CD14-positive monocyte (primary cell): ENCODE measurements at regions not wholly inside any gene's neighbourhood (a gene's known extent, or its start where the extent isn't known, plus 50 kb on each side); places are given as distances from the start of the nearest gene placed in this dataset.

ENCODE experiments used
- DNase-seq, 3 donors: peaks; one replicate each; pipeline ENCODE4 v3.0.0-alpha.2; 2011 to 2022
- H2AFZ ChIP-seq: 2 replicates; pipeline ENCODE4 v1.6.0; 2012; ENCODE audit warnings: mild to moderate bottlenecking, low read depth, low read length, inconsistent platforms; ENCODE audit not compliant: insufficient read depth, poor library complexity, severe bottlenecking
- H3K27ac ChIP-seq, 2 donors: 1 replicate in 1 of 2; 2 replicates in 1 of 2; pipeline ENCODE4 v1.5.1; 2012 to 2013; ENCODE audit warnings: low read length in 2 of 2, control low read depth in 1 of 2, inconsistent platforms in 1 of 2, low read depth in 1 of 2, mild to moderate bottlenecking in 1 of 2
- H3K27me3 ChIP-seq, 2 donors: one replicate each; pipeline versions ENCODE4 v1.6.0 to v1.6.1; 2011 to 2013; ENCODE audit warnings: low read length in 2 of 2; ENCODE audit not compliant: control insufficient read depth in 2 of 2, insufficient read depth in 2 of 2
- H3K36me3 ChIP-seq, 2 donors: replicated peaks in 1 of 2; 1 replicate in 1 of 2; 2 replicates in 1 of 2; pipeline versions ENCODE4 v1.5.1 to v1.6.1; 2012 to 2013; ENCODE audit warnings: low read length in 2 of 2, control low read depth in 1 of 2, inconsistent platforms in 1 of 2, mild to moderate bottlenecking in 1 of 2; ENCODE audit not compliant: insufficient read depth in 2 of 2, control insufficient read depth in 1 of 2
- H3K4me1 ChIP-seq, 2 donors: 1 replicate in 1 of 2; 2 replicates in 1 of 2; pipeline versions ENCODE4 v1.5.1 to v1.6.1; 2012 to 2013; ENCODE audit warnings: low read length in 2 of 2, control low read depth in 1 of 2, inconsistent platforms in 1 of 2, mild to moderate bottlenecking in 1 of 2, moderate library complexity in 1 of 2; ENCODE audit not compliant: insufficient read depth in 2 of 2, control insufficient read depth in 1 of 2
- H3K4me2 ChIP-seq: replicated peaks from 2 replicates; pipeline ENCODE3; 2012; ENCODE audit warnings: low read length, moderate library complexity, mild to moderate bottlenecking; ENCODE audit not compliant: poor library complexity, severe bottlenecking; ENCODE audit errors: extremely low read depth
- H3K4me3 ChIP-seq, 3 experiments: fragments of 200-600 bp in 1 of 3; sonication (generic) in 1 of 3; replicated peaks in 1 of 3; 1 replicate in 2 of 3; 2 replicates in 1 of 3; pipeline ENCODE4 v1.5.1; 2011 to 2013; ENCODE audit warnings: low read length in 3 of 3, mild to moderate bottlenecking in 3 of 3, control low read depth in 2 of 3, low read depth in 2 of 3, inconsistent platforms in 1 of 3, moderate library complexity in 1 of 3
- H3K79me2 ChIP-seq: 2 replicates; pipeline ENCODE4 v1.6.0; 2012; ENCODE audit warnings: mild to moderate bottlenecking, control low read depth, inconsistent platforms, low read length, moderate library complexity; ENCODE audit not compliant: insufficient read depth
- H3K9ac ChIP-seq: 2 replicates; pipeline ENCODE4 v1.6.0; 2017; ENCODE audit warnings: low read length, mild to moderate bottlenecking; ENCODE audit not compliant: insufficient read depth, poor library complexity, severe bottlenecking
- H3K9me3 ChIP-seq, 2 donors: replicated peaks in 1 of 2; 1 replicate in 1 of 2; 2 replicates in 1 of 2; pipeline versions ENCODE4 v1.5.1 to v1.6.1; 2012 to 2013; ENCODE audit warnings: low read length in 2 of 2, control low read depth in 1 of 2; ENCODE audit not compliant: control insufficient read depth in 1 of 2, insufficient read depth in 1 of 2
- H4K20me1 ChIP-seq: 2 replicates; pipeline ENCODE4 v1.6.0; 2012; ENCODE audit warnings: mild to moderate bottlenecking, low read length, control low read depth, moderate library complexity; ENCODE audit not compliant: insufficient read depth
- H3K27ac Mint-ChIP-seq, 7 donors: one replicate each; pipeline ENCODE4 v1.8.0; 2020; ENCODE audit warnings: mild to moderate bottlenecking in 7 of 7, mixed read lengths in 7 of 7, moderate library complexity in 6 of 7, inconsistent platforms in 2 of 7
- H3K27me3 Mint-ChIP-seq, 3 donors: one replicate each; pipeline ENCODE4 v1.8.0; 2021 to 2022; ENCODE audit warnings: low read depth in 3 of 3, mild to moderate bottlenecking in 3 of 3, mixed read lengths in 3 of 3, moderate library complexity in 3 of 3, inconsistent platforms in 1 of 3
- H3K36me3 Mint-ChIP-seq, 2 donors: one replicate each; pipeline ENCODE4 v1.8.0; 2020; ENCODE audit warnings: mixed read lengths in 2 of 2, inconsistent platforms in 1 of 2, mild to moderate bottlenecking in 1 of 2
- H3K4me1 Mint-ChIP-seq: one replicate; pipeline ENCODE4 v1.8.0; 2020; ENCODE audit warnings: mild to moderate bottlenecking, mixed read lengths
- H3K4me3 Mint-ChIP-seq, 2 donors: one replicate each; pipeline ENCODE4 v1.8.0; 2020; ENCODE audit warnings: mild to moderate bottlenecking in 2 of 2, mixed read lengths in 2 of 2, moderate library complexity in 1 of 2
- H3K9me3 Mint-ChIP-seq, 7 donors: one replicate each; pipeline ENCODE4 v1.8.0; 2020 to 2022; ENCODE audit warnings: mixed read lengths in 7 of 7, mild to moderate bottlenecking in 6 of 7, moderate library complexity in 6 of 7, inconsistent platforms in 2 of 7
- WGBS: methylation state at CpG from one replicate; pipeline ENCODE4 v1.1.5; 2013; ENCODE audit warnings: missing lambda C conversion rate; ENCODE audit not compliant: insufficient coverage; 5-methylcytosine and 5-hydroxymethylcytosine counted together
- intact Hi-C, 2 donors: fragments of 100-400 bp; cut with micrococcal nuclease; formaldehyde crosslinking; loops; one replicate each; pipeline versions ENCODE4 v1.15.0 to v1.15.1; 2023
- TF ChIP-seq, protein P1 (sequence below): fragments of 200-600 bp; IDR thresholded peaks from one replicate; pipeline ENCODE4 v1.8.0; 2022; ENCODE audit warnings: antibody characterized with exemption, mild to moderate bottlenecking

DNA sequence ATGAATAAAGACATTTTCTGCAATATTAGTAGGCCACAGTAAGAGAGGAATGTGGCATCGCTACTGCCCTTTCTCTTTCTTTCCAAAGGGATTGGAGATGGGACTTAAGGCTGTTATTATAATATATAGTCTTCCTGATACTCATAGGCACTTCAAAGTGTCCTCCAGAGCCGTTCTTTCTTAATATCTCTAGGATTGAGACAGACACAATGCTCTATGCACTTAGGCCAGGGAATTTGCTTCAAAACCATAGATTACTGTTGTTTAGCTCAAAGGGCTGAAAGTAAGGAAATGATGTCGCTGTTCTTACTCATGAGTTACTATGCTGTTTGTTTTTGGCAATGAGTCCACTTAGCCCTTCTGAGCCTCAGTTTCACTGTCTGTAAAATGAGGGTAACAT lies 590.5 kb downstream of the CDH11 start:
- H4K20me1 ChIP-seq = no peaks in the 10 kb centered on the region
- Mint-ChIP-seq H3K27me3 (no peaks in the 10 kb centered on the region), H3K36me3 (no peaks in the 10 kb centered on the region), H3K4me3 (no peak overlapping the region), H3K27ac (no peak overlapping the region), H3K9me3 (peaks cover 0 to 7% (median 0%) of the 10 kb centered on the region in 7 donors), H3K4me1 (no peaks in the 10 kb centered on the region)
- no peak for DNase-seq
- H3K79me2 ChIP-seq = no peaks in the 10 kb centered on the region
- intact Hi-C loops = no loop called here
- H3K4me3 ChIP-seq = no peak overlapping the region
- H3K36me3 ChIP-seq = no peaks in the 10 kb centered on the region
- H3K27ac ChIP-seq = no peak overlapping the region
- 83% methylated on average over 2 of the region's 3 CpGs for WGBS
- H3K9me3 ChIP-seq = peaks cover 0 to 4% of the 10 kb centered on the region in 2 donors
- H3K4me1 ChIP-seq = no peaks in the 10 kb centered on the region
- TF ChIP-seq, protein P1, sequence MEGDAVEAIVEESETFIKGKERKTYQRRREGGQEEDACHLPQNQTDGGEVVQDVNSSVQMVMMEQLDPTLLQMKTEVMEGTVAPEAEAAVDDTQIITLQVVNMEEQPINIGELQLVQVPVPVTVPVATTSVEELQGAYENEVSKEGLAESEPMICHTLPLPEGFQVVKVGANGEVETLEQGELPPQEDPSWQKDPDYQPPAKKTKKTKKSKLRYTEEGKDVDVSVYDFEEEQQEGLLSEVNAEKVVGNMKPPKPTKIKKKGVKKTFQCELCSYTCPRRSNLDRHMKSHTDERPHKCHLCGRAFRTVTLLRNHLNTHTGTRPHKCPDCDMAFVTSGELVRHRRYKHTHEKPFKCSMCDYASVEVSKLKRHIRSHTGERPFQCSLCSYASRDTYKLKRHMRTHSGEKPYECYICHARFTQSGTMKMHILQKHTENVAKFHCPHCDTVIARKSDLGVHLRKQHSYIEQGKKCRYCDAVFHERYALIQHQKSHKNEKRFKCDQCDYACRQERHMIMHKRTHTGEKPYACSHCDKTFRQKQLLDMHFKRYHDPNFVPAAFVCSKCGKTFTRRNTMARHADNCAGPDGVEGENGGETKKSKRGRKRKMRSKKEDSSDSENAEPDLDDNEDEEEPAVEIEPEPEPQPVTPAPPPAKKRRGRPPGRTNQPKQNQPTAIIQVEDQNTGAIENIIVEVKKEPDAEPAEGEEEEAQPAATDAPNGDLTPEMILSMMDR = no peak
- H2AFZ ChIP-seq = no peak overlapping the region
- no peak overlapping the region for H3K9ac ChIP-seq
- no peak overlapping the region for H3K4me2 ChIP-seq
- no peaks in the 10 kb centered on the region for H3K27me3 ChIP-seq

DNA sequence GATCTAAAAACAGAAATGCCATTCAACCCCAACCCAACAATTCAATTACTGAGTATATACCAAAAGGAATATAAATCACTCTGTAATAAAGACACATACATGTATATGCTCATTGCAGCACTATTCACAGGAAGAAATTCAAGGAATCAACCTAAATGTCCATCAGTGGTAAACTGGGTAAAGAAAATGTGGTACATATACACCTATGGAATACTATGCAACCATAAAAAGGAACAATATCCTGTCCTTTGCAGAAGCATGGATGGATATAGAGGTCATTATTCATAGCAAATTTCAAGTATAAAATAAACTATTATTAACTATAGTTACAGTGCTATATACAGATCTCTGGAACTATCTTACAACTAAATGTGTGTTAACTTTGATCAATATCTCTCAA lies 599.3 kb downstream of the CDH11 start:
- no peaks in the 10 kb centered on the region for H3K4me1 ChIP-seq
- no peaks in the 10 kb centered on the region for H3K36me3 ChIP-seq
- no peaks in the 10 kb centered on the region for H3K79me2 ChIP-seq
- no peak overlapping the region for H3K4me3 ChIP-seq
- H3K4me1 Mint-ChIP-seq = no peaks in the 10 kb centered on the region
- H3K27ac ChIP-seq = no peak overlapping the region
- H4K20me1 ChIP-seq = no peaks in the 10 kb centered on the region
- intact Hi-C loops = no loop called here
- H3K4me3 Mint-ChIP-seq = no peak overlapping the region
- no peaks in the 10 kb centered on the region for H3K27me3 ChIP-seq
- H3K4me2 ChIP-seq = no peak overlapping the region
- no peak overlapping the region for H3K9ac ChIP-seq
- TF ChIP-seq, protein P1 = no peak
- H2AFZ ChIP-seq = no peak overlapping the region
- no peak for DNase-seq
- H3K36me3 Mint-ChIP-seq = no peaks in the 10 kb centered on the region
- peaks cover 0 to 4% (median 0%) of the 10 kb centered on the region in 7 donors for H3K9me3 Mint-ChIP-seq
- no peaks in the 10 kb centered on the region for H3K27me3 Mint-ChIP-seq
- H3K27ac Mint-ChIP-seq = no peak overlapping the region
- peaks cover 0 to 2% of the 10 kb centered on the region in 2 donors for H3K9me3 ChIP-seq
